Activated CD8-positive, alpha-beta T cell treated with anti-CD3 and anti-CD28 coated beads for 36 hours (primary cell): ENCODE measurements at regions not wholly inside any gene's neighbourhood (a gene's known extent, or its start where the extent isn't known, plus 50 kb on each side); places are given as distances from the start of the nearest gene placed in this dataset.

Experiments
- ATAC-seq: fragments of 200-7000 bp; cut with Tn5 transposase; one replicate; pipeline ENCODE4 v1.10.0; 2021; ENCODE audit warnings: mild to moderate bottlenecking, moderate library complexity
- CTCF ChIA-PET: fragments of 350-600 bp; sonication (Branson Sonifier 250); formaldehyde crosslinking; loops from one replicate; lab custom pipeline; 2021; ENCODE audit warnings: antibody characterized with exemption; lab: Charles Lee
- POLR2A ChIA-PET: fragments of 350-600 bp; sonication (Branson Sonifier 250); formaldehyde crosslinking; loops from one replicate; lab custom pipeline; 2021; ENCODE audit warnings: antibody characterized with exemption; lab: Charles Lee
- DNase-seq: peaks from one replicate; pipeline ENCODE4 v3.0.0-alpha.2; 2020
- H3K27ac Mint-ChIP-seq: one replicate; pipeline ENCODE4 v1.8.0; 2021; ENCODE audit warnings: mild to moderate bottlenecking, mixed read lengths
- H3K27me3 Mint-ChIP-seq: one replicate; pipeline ENCODE4 v1.8.0; 2021; ENCODE audit warnings: mixed read lengths
- H3K36me3 Mint-ChIP-seq: one replicate; pipeline ENCODE4 v1.8.0; 2021; ENCODE audit warnings: low read depth, mixed read lengths
- H3K4me1 Mint-ChIP-seq: one replicate; pipeline ENCODE4 v1.8.0; 2021; ENCODE audit warnings: low read depth, mixed read lengths
- H3K4me3 Mint-ChIP-seq: one replicate; pipeline ENCODE4 v1.8.0; 2021; ENCODE audit warnings: mild to moderate bottlenecking, moderate library complexity, mixed read lengths
- H3K9me3 Mint-ChIP-seq: one replicate; pipeline ENCODE4 v1.8.0; 2021; ENCODE audit warnings: mixed read lengths
- CTCF ChIP-seq: fragments of 200-600 bp; IDR thresholded peaks from one replicate; pipeline ENCODE4 v1.8.0; 2022; ENCODE audit warnings: antibody characterized with exemption, mild to moderate bottlenecking
- intact Hi-C: fragments of 100-400 bp; cut with micrococcal nuclease; formaldehyde crosslinking; loops from one replicate; pipeline ENCODE4 v1.10.0; 2022

- no peak for TF ChIP-seq CTCF
- peaks cover 4% of the 10 kb centered on the region for H3K9me3 Mint-ChIP-seq
- no peaks in the 10 kb centered on the region for H3K36me3 Mint-ChIP-seq
- no peaks in the 10 kb centered on the region for H3K4me1 Mint-ChIP-seq
- H3K4me3 Mint-ChIP-seq: no peak overlapping the region
- ChIA-PET POLR2A (no interaction called here), CTCF (no interaction called here)
- DNase-seq (no peak), ATAC-seq (no peak)
- H3K27ac Mint-ChIP-seq: no peak overlapping the region
- intact Hi-C loops: no loop called here
- peaks cover 1% of the 10 kb centered on the region for H3K27me3 Mint-ChIP-seq
These were observed 322.7 kb upstream of the NOX3 start for GRCh38 chr6:155778336-155778735.

GRCh38 chr6:155771822-155772221 is 316.2 kb upstream of the NOX3 start:
- no peak for TF ChIP-seq CTCF
- DNase-seq (no peak), ATAC-seq (no peak)
- no peaks in the 10 kb centered on the region for H3K36me3 Mint-ChIP-seq
- intact Hi-C loops: no loop called here
- H3K27ac Mint-ChIP-seq: no peak overlapping the region
- H3K27me3 Mint-ChIP-seq: peaks cover 1% of the 10 kb centered on the region
- H3K9me3 Mint-ChIP-seq: peaks cover 15% of the 10 kb centered on the region
- CTCF ChIA-PET: no interaction called here
- H3K4me1 Mint-ChIP-seq: no peaks in the 10 kb centered on the region
- H3K4me3 Mint-ChIP-seq: no peak overlapping the region
- POLR2A ChIA-PET: no interaction called here

DNA sequence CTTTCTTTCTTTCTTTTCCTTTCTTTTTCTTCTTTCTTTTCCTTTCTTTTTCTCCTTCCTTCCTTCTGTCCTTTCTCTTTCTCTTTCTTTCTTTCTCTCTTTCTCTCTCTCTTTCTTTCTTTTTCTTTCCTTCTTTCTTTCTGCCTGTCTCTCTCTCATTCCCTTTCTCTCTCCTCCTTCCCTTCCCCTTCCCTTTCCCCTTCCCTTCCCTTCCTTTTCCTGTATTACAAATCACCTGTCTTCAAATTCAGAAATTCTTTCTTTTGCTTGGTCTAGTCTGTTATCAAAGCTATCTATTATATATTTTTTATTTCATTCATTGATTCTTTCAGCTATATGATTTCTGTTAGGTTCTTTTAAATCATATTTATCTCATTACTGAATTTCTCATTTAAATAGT is 315.2 kb upstream of the NOX3 start:
- DNase-seq: no peak
- no peak for ATAC-seq
- Mint-ChIP-seq H3K4me3 (no peak overlapping the region), H3K27me3 (peaks cover 1% of the 10 kb centered on the region), H3K4me1 (no peaks in the 10 kb centered on the region), H3K27ac (no peak overlapping the region), H3K36me3 (no peaks in the 10 kb centered on the region), H3K9me3 (peaks cover 15% of the 10 kb centered on the region)
- ChIA-PET POLR2A (no interaction called here), CTCF (no interaction called here)
- no peak for TF ChIP-seq CTCF
- intact Hi-C loops: no loop called here

DNA sequence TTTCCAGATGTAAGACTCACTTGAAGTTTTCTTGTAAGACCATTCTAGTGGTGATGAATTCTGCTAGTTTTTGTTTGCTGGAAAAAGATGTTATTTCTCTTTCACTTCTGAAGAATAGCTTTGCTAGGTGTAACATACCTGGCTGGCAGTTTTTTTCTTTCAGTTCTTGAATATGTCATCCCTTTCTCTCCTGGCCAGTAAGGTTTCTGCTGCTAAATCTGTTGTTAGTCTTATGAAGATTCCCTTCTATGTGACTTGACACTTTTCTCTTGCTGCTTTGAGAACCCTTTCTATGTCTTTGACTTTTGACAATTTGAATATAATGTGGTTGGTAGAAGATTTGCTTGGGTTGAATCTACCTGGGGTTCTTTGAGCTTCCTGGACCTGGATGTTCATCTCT is 314.7 kb upstream of the NOX3 start:
- TF ChIP-seq CTCF: no peak
- Mint-ChIP-seq H3K36me3 (no peaks in the 10 kb centered on the region), H3K4me1 (no peaks in the 10 kb centered on the region), H3K4me3 (no peak overlapping the region), H3K9me3 (peaks cover 15% of the 10 kb centered on the region), H3K27me3 (no peaks in the 10 kb centered on the region), H3K27ac (no peak overlapping the region)
- intact Hi-C loops: no loop called here
- ChIA-PET CTCF (no interaction called here), POLR2A (no interaction called here)
- DNase-seq: no peak
- no peak for ATAC-seq

DNA sequence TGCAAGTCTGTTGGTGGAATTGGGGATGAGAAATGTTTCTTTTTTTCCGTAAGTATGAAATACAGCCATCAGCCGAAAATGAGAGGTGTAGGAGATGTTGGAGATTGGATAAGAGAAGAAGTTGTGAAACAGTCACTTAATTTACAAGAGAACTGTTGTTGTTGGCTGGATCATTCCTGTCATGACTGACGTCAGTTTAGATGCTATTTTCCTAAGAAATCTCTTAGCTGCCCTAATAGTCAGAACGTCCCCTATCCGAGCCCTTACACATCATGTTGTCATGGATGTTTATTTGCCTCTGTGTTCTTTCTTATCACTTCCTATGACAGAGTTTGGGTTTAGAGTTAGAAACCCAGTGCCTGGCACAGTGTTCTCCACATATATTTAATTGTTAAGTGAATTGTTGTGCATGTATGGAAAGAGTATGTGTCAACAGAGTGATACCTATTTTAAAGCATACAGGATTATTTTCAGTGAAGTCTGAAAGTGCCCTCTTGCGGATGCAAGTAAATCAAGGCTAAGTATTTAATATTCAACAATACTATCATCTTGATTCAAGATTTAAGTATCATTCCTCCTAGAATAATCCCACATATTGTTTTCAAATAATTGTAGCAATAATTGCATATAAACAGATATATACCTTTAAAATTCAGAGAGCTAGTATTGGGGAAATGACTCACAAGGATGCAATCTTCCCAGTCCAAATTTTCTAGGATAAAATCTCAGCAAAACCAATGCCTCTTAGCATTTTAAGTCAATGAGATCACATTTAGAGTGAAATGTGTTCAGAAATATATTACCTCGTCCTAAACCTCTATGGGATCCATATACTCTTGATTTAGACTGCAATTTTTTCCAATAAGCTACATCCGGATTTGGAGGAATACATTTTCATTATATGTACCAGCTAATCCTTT is 309.9 kb upstream of the NOX3 start:
- no peak for ATAC-seq
- ChIA-PET CTCF (no interaction called here), POLR2A (no interaction called here)
- no peaks in the 10 kb centered on the region for H3K27me3 Mint-ChIP-seq
- no peaks in the 10 kb centered on the region for H3K4me1 Mint-ChIP-seq
- no peak overlapping the region for H3K4me3 Mint-ChIP-seq
- no peaks in the 10 kb centered on the region for H3K36me3 Mint-ChIP-seq
- H3K27ac Mint-ChIP-seq: no peak overlapping the region
- no peak for DNase-seq
- no peak for TF ChIP-seq CTCF
- intact Hi-C loops: no loop called here
- H3K9me3 Mint-ChIP-seq: peaks cover 7% of the 10 kb centered on the region
